ENCODE measurements at regions not wholly inside any gene's neighbourhood (a gene's known extent, or its start where the extent isn't known, plus 50 kb on each side); places are given as distances from the start of the nearest gene placed in this dataset.

DNA sequence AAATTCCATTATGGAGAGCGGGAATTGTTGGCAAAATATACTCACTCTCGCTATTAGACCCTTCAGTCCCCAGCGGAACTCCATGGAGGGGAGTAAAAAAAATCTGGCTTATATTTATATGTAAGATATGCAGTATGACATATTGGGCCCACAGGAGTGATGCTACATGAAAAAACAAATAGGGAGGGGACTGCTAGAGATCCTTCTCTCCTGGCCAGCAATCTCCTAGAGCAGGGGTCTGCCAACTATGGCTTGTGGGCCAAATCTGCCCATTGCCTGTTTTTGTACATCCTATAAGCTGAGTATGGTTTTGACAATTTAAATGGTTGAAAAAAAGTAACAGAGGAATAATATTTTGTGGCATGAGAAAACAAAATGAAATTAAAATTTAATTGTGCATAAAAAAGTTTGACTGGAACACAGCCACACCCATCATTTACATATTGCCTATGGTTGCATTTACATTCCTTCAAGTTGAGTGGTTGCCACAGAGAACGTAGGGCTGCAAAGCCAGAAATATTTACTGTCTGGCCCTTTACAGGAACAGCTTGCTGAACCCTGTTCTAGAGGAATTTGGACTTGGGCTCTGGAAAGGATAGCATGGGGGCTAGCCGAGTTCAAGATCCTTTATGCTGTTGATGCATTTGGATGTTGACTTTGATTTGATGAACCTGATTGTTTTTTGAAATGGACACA lies 197.3 kb upstream of the CLINT1 start:
- Histone ChIP-seq H3K9ac (ENCODE audit: low read length) (no peak overlapping the region), H3K27me3 (ENCODE audit: control insufficient read depth in 1 of 2, insufficient read depth in 1 of 2, low read length in 2 of 2) (peaks cover 5 to 16% of the 10 kb centered on the region in 2 experiments), H3K4ac (ENCODE audit: low read depth in 1 of 2, low read length in 2 of 2) (no peak overlapping the region), H4K91ac (ENCODE audit: low read length) (no peak overlapping the region), H3K4me3 (ENCODE audit: insufficient read depth in 1 of 2, low read depth in 1 of 2, low read length in 2 of 2) (no peak overlapping the region), H4K8ac (ENCODE audit: low read length) (no peak overlapping the region), H3K79me1 (replicated peaks; ENCODE audit: low read length, poor library complexity, severe bottlenecking) (no peaks in the 10 kb centered on the region), H3K27ac (ENCODE audit: low read length, poor library complexity, severe bottlenecking) (no peak overlapping the region), H2BK120ac (ENCODE audit: low read depth, low read length) (no peak overlapping the region), H2AFZ (ENCODE audit: low read depth, low read length) (no peak overlapping the region), H2BK15ac (ENCODE audit: low read depth, poor library complexity, severe bottlenecking) (no peak overlapping the region), H3K18ac (ENCODE audit: low read depth in 1 of 2, low read length in 2 of 2) (no peak overlapping the region), H2BK12ac (ENCODE audit: low read length in 2 of 2) (no peak overlapping the region), H2BK5ac (ENCODE audit: low read depth, low read length, poor library complexity, severe bottlenecking) (no peak overlapping the region), H3K36me3 (ENCODE audit: control insufficient read depth in 1 of 2, insufficient read depth in 2 of 2, low read depth in 1 of 2, low read length in 2 of 2) (no peaks in the 10 kb centered on the region), H2AK5ac (ENCODE audit: low read length, severe bottlenecking) (no peak overlapping the region), H3K4me1 (ENCODE audit: control insufficient read depth, insufficient read depth, low read depth, low read length) (no peaks in the 10 kb centered on the region), H3K4me2 (ENCODE audit: low read length, poor library complexity, severe bottlenecking) (no peak overlapping the region), H3K23ac (ENCODE audit: low read length in 2 of 2) (no peak overlapping the region), H3K14ac (ENCODE audit: low read length in 2 of 2) (no peak overlapping the region), H3K9me3 (ENCODE audit: control insufficient read depth, low read length) (no peaks in the 10 kb centered on the region)
- no peak for DNase-seq
- 80% methylated on average over 5 of the region's 5 CpGs for WGBS

DNA sequence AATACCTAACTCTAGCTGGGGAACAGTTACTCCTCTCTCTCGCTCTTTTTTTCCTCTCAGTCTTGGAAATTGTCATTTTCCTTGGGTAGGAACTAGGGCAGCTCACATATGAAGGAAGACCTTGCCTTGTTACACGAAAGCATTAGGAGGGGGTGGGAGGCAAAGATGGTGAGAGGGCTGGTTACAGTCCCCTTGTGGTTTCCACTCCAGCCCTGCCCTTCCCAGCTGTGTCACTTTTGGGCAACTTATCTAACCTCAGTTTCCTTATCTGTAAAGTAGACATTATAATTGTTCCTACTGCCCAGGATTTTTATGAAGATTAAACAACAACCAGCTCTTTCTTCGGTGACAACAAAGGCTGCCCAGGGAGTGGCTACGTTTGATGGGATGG lies 196.2 kb upstream of the CLINT1 start:
- 77% methylated on average over 3 of the region's 4 CpGs for WGBS
- no peak overlapping the region for H3K9ac ChIP-seq (ENCODE audit: low read length)

GRCh38 chr5:158054223-158055110 lies 195.5 kb upstream of the CLINT1 start:
- H2AK5ac ChIP-seq (ENCODE audit: low read length, severe bottlenecking): no peak overlapping the region
- H4K91ac ChIP-seq (ENCODE audit: low read length): no peak overlapping the region
- DNase-seq: no peak
- H3K9ac ChIP-seq (ENCODE audit: low read length): no peak overlapping the region
- 51% methylated on average over 8 of the region's 9 CpGs for WGBS
- H2BK12ac ChIP-seq (ENCODE audit: low read length in 2 of 2): no peak overlapping the region
- no peak overlapping the region for H3K4me3 ChIP-seq (ENCODE audit: insufficient read depth in 1 of 2, low read depth in 1 of 2, low read length in 2 of 2)
- no peaks in the 10 kb centered on the region for H3K9me3 ChIP-seq (ENCODE audit: control insufficient read depth, low read length)
- H2BK5ac ChIP-seq (ENCODE audit: low read depth, low read length, poor library complexity, severe bottlenecking): no peak overlapping the region
- H2BK120ac ChIP-seq (ENCODE audit: low read depth, low read length): no peak overlapping the region
- H3K4ac ChIP-seq (ENCODE audit: low read depth in 1 of 2, low read length in 2 of 2): no peak overlapping the region
- no peaks in the 10 kb centered on the region for H3K79me1 ChIP-seq (replicated peaks; ENCODE audit: low read length, poor library complexity, severe bottlenecking)
- no peak overlapping the region for H3K27ac ChIP-seq (ENCODE audit: low read length, poor library complexity, severe bottlenecking)
- peaks cover 9 to 20% of the 10 kb centered on the region in 2 experiments for H3K27me3 ChIP-seq (ENCODE audit: control insufficient read depth in 1 of 2, insufficient read depth in 1 of 2, low read length in 2 of 2)
- no peaks in the 10 kb centered on the region for H3K4me1 ChIP-seq (ENCODE audit: control insufficient read depth, insufficient read depth, low read depth, low read length)
- no peak overlapping the region for H3K4me2 ChIP-seq (ENCODE audit: low read length, poor library complexity, severe bottlenecking)
- no peak overlapping the region for H3K14ac ChIP-seq (ENCODE audit: low read length in 2 of 2)
- no peak overlapping the region for H2BK15ac ChIP-seq (ENCODE audit: low read depth, poor library complexity, severe bottlenecking)
- H3K23ac ChIP-seq (ENCODE audit: low read length in 2 of 2): no peak overlapping the region
- no peak overlapping the region for H4K8ac ChIP-seq (ENCODE audit: low read length)
- H3K18ac ChIP-seq (ENCODE audit: low read depth in 1 of 2, low read length in 2 of 2): no peak overlapping the region
- H2AFZ ChIP-seq (ENCODE audit: low read depth, low read length): no peak overlapping the region
- H3K36me3 ChIP-seq (ENCODE audit: control insufficient read depth in 1 of 2, insufficient read depth in 2 of 2, low read depth in 1 of 2, low read length in 2 of 2): no peaks in the 10 kb centered on the region

More for the DNA sequence above, 196.2 kb upstream of the CLINT1 start:
- Histone ChIP-seq H2BK5ac (ENCODE audit: low read depth, low read length, poor library complexity, severe bottlenecking) (no peak overlapping the region), H3K18ac (ENCODE audit: low read depth in 1 of 2, low read length in 2 of 2) (no peak overlapping the region), H3K36me3 (ENCODE audit: control insufficient read depth in 1 of 2, insufficient read depth in 2 of 2, low read depth in 1 of 2, low read length in 2 of 2) (no peaks in the 10 kb centered on the region), H3K4ac (ENCODE audit: low read depth in 1 of 2, low read length in 2 of 2) (no peak overlapping the region), H3K9me3 (ENCODE audit: control insufficient read depth, low read length) (no peaks in the 10 kb centered on the region), H2BK12ac (ENCODE audit: low read length in 2 of 2) (no peak overlapping the region), H3K27me3 (ENCODE audit: control insufficient read depth in 1 of 2, insufficient read depth in 1 of 2, low read length in 2 of 2) (peaks cover 5 to 16% of the 10 kb centered on the region in 2 experiments), H3K27ac (ENCODE audit: low read length, poor library complexity, severe bottlenecking) (no peak overlapping the region), H3K79me1 (replicated peaks; ENCODE audit: low read length, poor library complexity, severe bottlenecking) (no peaks in the 10 kb centered on the region), H3K4me2 (ENCODE audit: low read length, poor library complexity, severe bottlenecking) (no peak overlapping the region), H3K4me1 (ENCODE audit: control insufficient read depth, insufficient read depth, low read depth, low read length) (no peaks in the 10 kb centered on the region), H4K8ac (ENCODE audit: low read length) (no peak overlapping the region), H2AK5ac (ENCODE audit: low read length, severe bottlenecking) (no peak overlapping the region), H3K4me3 (ENCODE audit: insufficient read depth in 1 of 2, low read depth in 1 of 2, low read length in 2 of 2) (no peak overlapping the region), H2AFZ (ENCODE audit: low read depth, low read length) (no peak overlapping the region), H4K91ac (ENCODE audit: low read length) (no peak overlapping the region), H3K23ac (ENCODE audit: low read length in 2 of 2) (no peak overlapping the region), H2BK120ac (ENCODE audit: low read depth, low read length) (no peak overlapping the region), H2BK15ac (ENCODE audit: low read depth, poor library complexity, severe bottlenecking) (no peak overlapping the region), H3K14ac (ENCODE audit: low read length in 2 of 2) (no peak overlapping the region)
- no peak for DNase-seq

DNA sequence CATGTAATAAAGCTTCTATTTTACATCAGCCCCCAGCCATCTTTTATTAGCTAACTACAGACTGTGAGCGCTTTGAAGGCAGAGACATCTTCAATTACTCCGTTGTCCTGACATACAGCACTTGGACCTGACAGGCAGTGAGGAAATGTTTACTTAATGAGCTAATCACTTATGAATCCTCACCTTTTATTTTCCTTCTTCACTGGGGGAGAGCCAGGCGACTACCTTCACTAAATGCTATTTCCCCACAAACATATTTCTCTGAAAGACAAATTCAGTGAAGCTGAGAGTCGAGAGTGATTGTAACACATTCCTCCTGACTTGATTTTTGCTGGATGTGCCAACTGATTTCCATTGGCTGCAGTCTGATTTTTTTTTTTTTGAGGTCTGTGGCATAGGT lies 192.1 kb upstream of the CLINT1 start:
- Histone ChIP-seq H4K91ac (ENCODE audit: low read length) (no peak overlapping the region), H3K27ac (ENCODE audit: low read length, poor library complexity, severe bottlenecking) (no peak overlapping the region), H2AK5ac (ENCODE audit: low read length, severe bottlenecking) (no peak overlapping the region), H3K4ac (ENCODE audit: low read depth in 1 of 2, low read length in 2 of 2) (no peak overlapping the region), H3K14ac (ENCODE audit: low read length in 2 of 2) (no peak overlapping the region), H4K8ac (ENCODE audit: low read length) (no peak overlapping the region), H3K36me3 (ENCODE audit: control insufficient read depth in 1 of 2, insufficient read depth in 2 of 2, low read depth in 1 of 2, low read length in 2 of 2) (no peaks in the 10 kb centered on the region), H2BK15ac (ENCODE audit: low read depth, poor library complexity, severe bottlenecking) (no peak overlapping the region), H2BK12ac (ENCODE audit: low read length in 2 of 2) (no peak overlapping the region), H2AFZ (ENCODE audit: low read depth, low read length) (no peak overlapping the region), H3K4me2 (ENCODE audit: low read length, poor library complexity, severe bottlenecking) (no peak overlapping the region), H3K18ac (ENCODE audit: low read depth in 1 of 2, low read length in 2 of 2) (no peak overlapping the region), H3K23ac (ENCODE audit: low read length in 2 of 2) (no peak overlapping the region), H2BK5ac (ENCODE audit: low read depth, low read length, poor library complexity, severe bottlenecking) (no peak overlapping the region), H3K27me3 (ENCODE audit: control insufficient read depth in 1 of 2, insufficient read depth in 1 of 2, low read length in 2 of 2) (peaks cover 9 to 10% of the 10 kb centered on the region in 2 experiments), H2BK120ac (ENCODE audit: low read depth, low read length) (no peak overlapping the region), H3K4me1 (ENCODE audit: control insufficient read depth, insufficient read depth, low read depth, low read length) (no peaks in the 10 kb centered on the region), H3K9me3 (ENCODE audit: control insufficient read depth, low read length) (no peaks in the 10 kb centered on the region), H3K79me1 (replicated peaks; ENCODE audit: low read length, poor library complexity, severe bottlenecking) (no peaks in the 10 kb centered on the region), H3K9ac (ENCODE audit: low read length) (no peak overlapping the region), H3K4me3 (ENCODE audit: insufficient read depth in 1 of 2, low read depth in 1 of 2, low read length in 2 of 2) (no peak overlapping the region)
- 68% methylated on average over 4 of the region's 4 CpGs for WGBS
- DNase-seq: no peak

Measured in mesenchymal stem cell (in vitro differentiated cells and primary cell).